ENCODE measurements at regions not wholly inside any gene's neighbourhood (a gene's known extent, or its start where the extent isn't known, plus 50 kb on each side); places are given as distances from the start of the nearest gene placed in this dataset.

DNA sequence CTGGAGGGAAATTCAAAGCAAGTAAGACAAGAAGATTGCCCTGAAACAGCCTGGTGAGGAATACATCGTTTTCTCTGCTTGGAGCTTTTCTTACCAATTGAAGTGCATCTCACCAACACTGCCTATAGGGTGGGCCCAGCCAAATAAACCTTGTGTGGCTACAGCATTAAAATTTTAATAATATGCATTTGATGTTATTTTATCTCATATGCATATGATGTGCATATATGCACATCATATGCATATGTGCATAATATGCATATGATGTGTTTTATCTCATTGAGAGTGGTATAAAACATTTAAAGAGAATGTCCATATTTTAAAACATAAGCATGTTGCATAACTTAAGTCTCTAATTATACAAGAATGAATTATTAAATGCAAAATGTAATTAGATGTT is 328.6 kb upstream of the ARID1B start:
- ATAC-seq (no peak), DNase-seq (no peak)
- Histone ChIP-seq H3K27me3 (no peaks in the 10 kb centered on the region), H3K4me1 (peaks cover 0 to 6% (median 0%) of the 10 kb centered on the region in 12 donors), H3K9me3 (peaks cover 0 to 6% (median 0%) of the 10 kb centered on the region in 12 donors), H3K4me3 (no peak overlapping the region), H3K27ac (no peak overlapping the region), H3K36me3 (no peaks in the 10 kb centered on the region)
- intact Hi-C loops (cut with DNase I), result no loop called here
- 90 to 96% (median 94%) methylated on average over 1 of the region's 1 CpG for WGBS, 4 donors
- TF ChIP-seq POLR2A (IDR thresholded peaks at IDR 0.05), result no peak
- TF ChIP-seq, protein P1, sequence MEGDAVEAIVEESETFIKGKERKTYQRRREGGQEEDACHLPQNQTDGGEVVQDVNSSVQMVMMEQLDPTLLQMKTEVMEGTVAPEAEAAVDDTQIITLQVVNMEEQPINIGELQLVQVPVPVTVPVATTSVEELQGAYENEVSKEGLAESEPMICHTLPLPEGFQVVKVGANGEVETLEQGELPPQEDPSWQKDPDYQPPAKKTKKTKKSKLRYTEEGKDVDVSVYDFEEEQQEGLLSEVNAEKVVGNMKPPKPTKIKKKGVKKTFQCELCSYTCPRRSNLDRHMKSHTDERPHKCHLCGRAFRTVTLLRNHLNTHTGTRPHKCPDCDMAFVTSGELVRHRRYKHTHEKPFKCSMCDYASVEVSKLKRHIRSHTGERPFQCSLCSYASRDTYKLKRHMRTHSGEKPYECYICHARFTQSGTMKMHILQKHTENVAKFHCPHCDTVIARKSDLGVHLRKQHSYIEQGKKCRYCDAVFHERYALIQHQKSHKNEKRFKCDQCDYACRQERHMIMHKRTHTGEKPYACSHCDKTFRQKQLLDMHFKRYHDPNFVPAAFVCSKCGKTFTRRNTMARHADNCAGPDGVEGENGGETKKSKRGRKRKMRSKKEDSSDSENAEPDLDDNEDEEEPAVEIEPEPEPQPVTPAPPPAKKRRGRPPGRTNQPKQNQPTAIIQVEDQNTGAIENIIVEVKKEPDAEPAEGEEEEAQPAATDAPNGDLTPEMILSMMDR (IDR thresholded peaks at IDR 0.05), result no peak

DNA sequence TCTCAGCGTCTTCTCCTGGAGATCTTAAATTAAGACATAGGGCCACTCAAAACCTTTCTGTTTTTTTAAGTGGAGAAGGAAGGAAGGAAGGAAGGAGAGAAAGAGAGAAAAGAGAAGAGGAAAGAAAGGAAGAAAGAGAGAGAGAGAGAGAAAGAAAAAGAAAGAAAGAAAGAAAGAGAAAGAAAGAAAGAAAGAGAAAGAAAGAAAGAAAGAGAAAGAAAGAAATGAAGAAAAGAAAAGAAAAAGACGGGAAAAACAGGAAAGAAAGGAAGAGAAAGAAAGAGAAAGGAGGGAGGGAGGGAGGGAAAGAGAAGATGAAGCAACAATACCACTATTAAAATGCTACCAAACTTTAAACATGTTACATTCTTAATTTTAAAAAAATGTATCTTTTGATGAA is 336.5 kb upstream of the ARID1B start:
- H3K27me3 ChIP-seq, result no peaks in the 10 kb centered on the region
- 78 to 84% (median 79%) methylated on average over 2 of the region's 2 CpGs for WGBS, 4 donors
- intact Hi-C loops (cut with DNase I), result no loop called here
- no peak for TF ChIP-seq POLR2A (IDR thresholded peaks at IDR 0.05)
- TF ChIP-seq, protein P1 (IDR thresholded peaks at IDR 0.05), result no peak
- H3K4me1 ChIP-seq, result no peaks in the 10 kb centered on the region
- no peak overlapping the region for H3K27ac ChIP-seq
- H3K4me3 ChIP-seq, result no peak overlapping the region
- H3K9me3 ChIP-seq, result peaks cover 0 to 7% (median 0%) of the 10 kb centered on the region in 12 donors
- DNase-seq (no peak), ATAC-seq (no peak)
- no peaks in the 10 kb centered on the region for H3K36me3 ChIP-seq

DNA sequence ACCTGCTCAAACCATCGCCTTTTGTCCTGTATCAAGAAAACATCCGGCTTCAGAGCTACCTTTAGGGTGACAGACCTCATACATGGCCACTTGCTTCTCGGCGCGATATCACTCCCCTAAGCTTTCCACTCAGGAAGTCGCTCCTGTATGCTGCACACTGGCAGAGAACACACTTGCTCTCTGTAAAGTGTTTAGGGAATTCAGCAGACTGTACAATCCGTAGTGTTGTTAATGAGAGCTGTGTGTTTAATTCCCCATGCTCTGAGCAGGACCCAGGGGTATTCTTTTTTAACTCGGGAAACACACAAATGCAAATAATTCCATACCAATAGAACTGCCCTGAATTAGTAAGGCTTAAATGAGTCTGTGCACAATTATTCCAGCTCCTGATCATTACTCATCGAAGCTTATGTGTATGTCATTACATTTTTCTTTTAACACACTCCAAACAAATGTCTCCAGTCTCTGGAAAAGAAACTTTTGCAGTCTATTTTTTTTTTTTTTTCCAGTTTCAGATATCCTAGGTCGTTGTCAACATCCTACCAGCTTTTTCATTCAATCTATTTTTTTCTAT is 338.7 kb upstream of the ARID1B start:
- Histone ChIP-seq H3K36me3 (no peaks in the 10 kb centered on the region), H3K4me1 (no peaks in the 10 kb centered on the region), H3K27me3 (no peaks in the 10 kb centered on the region), H3K27ac (no peak overlapping the region), H3K4me3 (no peak overlapping the region), H3K9me3 (peaks cover 0 to 17% (median 0%) of the 10 kb centered on the region in 12 donors)
- no peak for DNase-seq
- WGBS, 4 donors, result 67 to 74% (median 71%) methylated on average over 10 of the region's 10 CpGs
- no peak for TF ChIP-seq POLR2A (IDR thresholded peaks at IDR 0.05)
- TF ChIP-seq, protein P1 (IDR thresholded peaks at IDR 0.05), result no peak
- no peak for ATAC-seq
- intact Hi-C loops (cut with DNase I), result no loop called here

DNA sequence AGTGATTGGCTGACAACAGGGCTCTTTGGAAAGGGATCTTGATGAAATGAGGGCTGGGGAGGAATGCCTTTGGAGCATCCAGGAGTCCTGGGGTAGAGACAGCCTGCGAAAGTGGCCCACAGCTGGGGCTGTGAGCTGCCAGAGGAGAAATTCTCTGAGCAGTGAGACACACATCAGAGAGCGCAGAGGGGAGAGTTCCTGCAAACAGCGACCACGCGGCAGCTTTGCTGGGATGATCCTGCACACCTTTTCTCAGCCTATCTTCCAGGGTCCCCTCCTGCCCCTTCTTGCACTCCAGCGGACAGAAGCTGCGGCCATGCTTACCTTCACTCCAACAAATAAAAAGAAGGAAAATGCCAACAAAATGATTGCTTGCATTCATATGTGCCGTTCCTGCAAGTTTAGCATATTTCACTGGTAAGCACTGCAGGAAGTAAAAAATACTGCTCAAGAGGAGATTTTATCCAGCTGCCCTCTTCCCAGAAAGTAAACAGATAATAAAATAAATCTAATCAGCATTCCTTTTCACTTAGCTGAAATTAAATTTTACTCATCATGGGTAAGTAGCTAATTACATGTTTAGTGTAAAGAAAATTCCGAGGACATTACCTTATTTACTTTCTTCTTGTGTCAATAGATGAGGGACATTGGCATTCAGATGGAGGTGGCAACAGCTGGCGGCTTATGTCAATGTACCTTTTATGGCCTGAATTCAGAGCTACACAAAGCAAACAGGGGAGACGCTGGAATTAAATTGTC is 339.9 kb upstream of the ARID1B start:
- Histone ChIP-seq H3K4me3 (no peak overlapping the region), H3K27me3 (no peaks in the 10 kb centered on the region), H3K4me1 (no peaks in the 10 kb centered on the region), H3K9me3 (peaks cover 0 to 17% (median 0%) of the 10 kb centered on the region in 12 donors), H3K27ac (no peak overlapping the region), H3K36me3 (no peaks in the 10 kb centered on the region)
- 81 to 84% (median 81%) methylated on average over 11 of the region's 11 CpGs for WGBS, 4 donors
- DNase-seq (no peak), ATAC-seq (no peak)
- TF ChIP-seq, protein P1 (IDR thresholded peaks at IDR 0.05), result no peak
- TF ChIP-seq POLR2A (IDR thresholded peaks at IDR 0.05), result no peak
- intact Hi-C loops (cut with DNase I), result no loop called here
